ENCODE measurements at regions not wholly inside any gene's neighbourhood (a gene's known extent, or its start where the extent isn't known, plus 50 kb on each side); places are given as distances from the start of the nearest gene placed in this dataset.

GRCh38 chr7:46480619-46481018 lies 559.5 kb upstream of the IGFBP3 start:
- WGBS, 2 donors: 47 to 55% methylated on average over 1 to 2 of the region's 2 CpGs
- Histone ChIP-seq H3K27ac (no peak overlapping the region), H3K9me3 (no peaks in the 10 kb centered on the region), H3K27me3 (no peaks in the 10 kb centered on the region), H3K4me1 (no peaks in the 10 kb centered on the region), H3K4me3 (replicated peaks in 1 of 3) (no peak overlapping the region), H3K36me3 (no peaks in the 10 kb centered on the region)
- intact Hi-C loops (cut with DNase I): no loop called here
- no peak for DNase-seq
- no peak for TF ChIP-seq POLR2A (IDR thresholded peaks at IDR 0.05)
- TF ChIP-seq CTCF (IDR thresholded peaks at IDR 0.05): no peak

GRCh38 chr7:46479680-46480079 lies 558.6 kb upstream of the IGFBP3 start:
- no peaks in the 10 kb centered on the region for H3K4me1 ChIP-seq
- no peak for DNase-seq
- no peak for TF ChIP-seq POLR2A (IDR thresholded peaks at IDR 0.05)
- TF ChIP-seq CTCF (IDR thresholded peaks at IDR 0.05): no peak
- intact Hi-C loops (cut with DNase I): no loop called here
- whole genome bisulfite sequencing, 2 donors: 98 to 99% methylated on average over 4 of the region's 4 CpGs
- no peak overlapping the region for H3K4me3 ChIP-seq (replicated peaks in 1 of 3)
- H3K27me3 ChIP-seq: no peaks in the 10 kb centered on the region
- H3K36me3 ChIP-seq: no peaks in the 10 kb centered on the region
- H3K27ac ChIP-seq: no peak overlapping the region
- no peaks in the 10 kb centered on the region for H3K9me3 ChIP-seq

- TF ChIP-seq POLR2A (IDR thresholded peaks at IDR 0.05): no peak
- no peak for TF ChIP-seq CTCF (IDR thresholded peaks at IDR 0.05)
Observed at GRCh38 chr7:46478046-46478445, 557.0 kb upstream of the IGFBP3 start.

GRCh38 chr7:46468753-46469356 lies 547.8 kb upstream of the IGFBP3 start:
- Histone ChIP-seq H3K9me3 (no peaks in the 10 kb centered on the region), H3K27ac (no peak overlapping the region), H3K4me1 (no peaks in the 10 kb centered on the region), H3K4me3 (replicated peaks in 1 of 3) (no peak overlapping the region), H3K27me3 (no peaks in the 10 kb centered on the region), H3K36me3 (no peaks in the 10 kb centered on the region)
- intact Hi-C loops (cut with DNase I): no loop called here
- DNase-seq: no peak
- 72 to 74% methylated on average over 6 of the region's 6 CpGs for WGBS, 2 donors
- TF ChIP-seq POLR2A (IDR thresholded peaks at IDR 0.05) (no peak), CTCF (IDR thresholded peaks at IDR 0.05) (no peak)

More at GRCh38 chr7:46478046-46478445, 557.0 kb upstream of the IGFBP3 start:
- Histone ChIP-seq H3K27me3 (no peaks in the 10 kb centered on the region), H3K9me3 (no peaks in the 10 kb centered on the region), H3K27ac (no peak overlapping the region), H3K4me1 (no peaks in the 10 kb centered on the region), H3K4me3 (replicated peaks in 1 of 3) (no peak overlapping the region), H3K36me3 (no peaks in the 10 kb centered on the region)
- no peak for DNase-seq
- intact Hi-C loops (cut with DNase I): no loop called here
- 97 to 100% methylated on average over 1 of the region's 1 CpG for WGBS, 2 donors

GRCh38 chr7:46463170-46463569 lies 542.1 kb upstream of the IGFBP3 start:
- H3K4me1 ChIP-seq: no peaks in the 10 kb centered on the region
- no peak overlapping the region for H3K4me3 ChIP-seq (replicated peaks in 1 of 3)
- H3K9me3 ChIP-seq: no peaks in the 10 kb centered on the region
- H3K27me3 ChIP-seq: no peaks in the 10 kb centered on the region
- H3K27ac ChIP-seq: no peak overlapping the region
- TF ChIP-seq CTCF (IDR thresholded peaks at IDR 0.05): no peak
- no peak for TF ChIP-seq POLR2A (IDR thresholded peaks at IDR 0.05)
- no peaks in the 10 kb centered on the region for H3K36me3 ChIP-seq
- intact Hi-C loops (cut with DNase I): no loop called here
- no peak for DNase-seq

Measured in thyroid gland (tissue), 4 donors.